ENCODE measurements at regions not wholly inside any gene's neighbourhood (a gene's known extent, or its start where the extent isn't known, plus 50 kb on each side); places are given as distances from the start of the nearest gene placed in this dataset.

GRCh38 chr3:177835008-177835407, 637.7 kb upstream of the TBL1XR1 start (continued):
- TF ChIP-seq HIVEP1 (CRISPR knock-in tag; IDR thresholded peaks at IDR 0.05) (no peak), ZNF282 (IDR thresholded peaks at IDR 0.05; ENCODE audit: partially characterized antibody) (no peak), ZNF576 (CRISPR knock-in tag; IDR thresholded peaks at IDR 0.05) (no peak), DRAP1 (CRISPR knock-in tag; IDR thresholded peaks at IDR 0.05) (no peak), ZZZ3 (CRISPR knock-in tag; IDR thresholded peaks at IDR 0.05; ENCODE audit: borderline replicate concordance) (no peak), ZNF253 (CRISPR knock-in tag; IDR thresholded peaks at IDR 0.05; ENCODE audit: borderline replicate concordance) (no peak)

- FAIRE-seq: no peak
- no peak for ATAC-seq
- intact Hi-C loops (cut with micrococcal nuclease; ENCODE audit: unreplicated experiment): no loop called here
- H4K20me1 ChIP-seq (ENCODE audit: insufficient read depth, low read length): no peaks in the 10 kb centered on the region
- DNase-seq (ENCODE audit: low spot score): no peak
- H3K4me3 ChIP-seq (replicated peaks in 1 of 3; ENCODE audit: insufficient read depth in 1 of 3, low read depth in 2 of 3, low read length in 3 of 3): no peak overlapping the region
- no peaks in the 10 kb centered on the region for H3K79me2 ChIP-seq (ENCODE audit: insufficient read depth, low read length)
- H3K27me3 ChIP-seq (ENCODE audit: control insufficient read depth in 1 of 2, insufficient read depth in 2 of 2, low read length in 2 of 2): no peaks in the 10 kb centered on the region
- in situ Hi-C loops (cut with HindIII; ENCODE audit: extremely low pct_ligation_motif_present, low pct_unique_long_range_greater_than_20kb): no loop called here
- ChIA-PET CTCF (ENCODE audit: low intra/inter-chr PET ratio, low total read pairs) (no interaction called here), POLR2A (no interaction called here)
- peaks cover 23% of the 10 kb centered on the region for H3K4me1 ChIP-seq (ENCODE audit: insufficient read depth, low read length)
- H3K27ac ChIP-seq (ENCODE audit: extremely low read length, insufficient read depth, low read length): no peak overlapping the region
- H3K9ac ChIP-seq (ENCODE audit: insufficient read depth, low read depth, low read length): no peak overlapping the region
- TF ChIP-seq ARNT (IDR thresholded peaks at IDR 0.05) (no peak), PCBP2 (optimal IDR thresholded peaks at IDR 0.05; ENCODE audit: low read depth, low read length, poor library complexity, severe bottlenecking) (no peak), PRMT3 (CRISPR knock-in tag; IDR thresholded peaks at IDR 0.05; ENCODE audit: borderline replicate concordance, low read depth) (no peak), PLRG1 (conservative IDR thresholded peaks at IDR 0.05) (no peak), RNF2 (conservative IDR thresholded peaks at IDR 0.05; ENCODE audit: low read depth) (no peak), SMARCE1 (IDR thresholded peaks at IDR 0.05; ENCODE audit: borderline replicate concordance) (no peak), BCL6 (CRISPR knock-in tag; IDR thresholded peaks at IDR 0.05) (no peak), ZNF740 (CRISPR knock-in tag; IDR thresholded peaks at IDR 0.05) (no peak), ZNF484 (CRISPR knock-in tag; IDR thresholded peaks at IDR 0.05; ENCODE audit: borderline replicate concordance, low read depth) (no peak), MTF1 (CRISPR knock-in tag; IDR thresholded peaks at IDR 0.05) (no peak), FOXO4 (CRISPR knock-in tag; conservative IDR thresholded peaks at IDR 0.05) (no peak), GFI1 (CRISPR knock-in tag; IDR thresholded peaks at IDR 0.05; ENCODE audit: borderline replicate concordance) (no peak), GPN1 (CRISPR knock-in tag; IDR thresholded peaks at IDR 0.05; ENCODE audit: borderline replicate concordance) (no peak)
- BruUV-seq (replicated peaks): no TSS peak
- H3K4me2 ChIP-seq (ENCODE audit: low read depth, low read length): no peak overlapping the region
- H2AFZ ChIP-seq (ENCODE audit: low read length): no peak overlapping the region
- 100% methylated on average over 1 of the region's 1 CpG for WGBS (ENCODE audit: low lambda C conversion rate)
- no peaks in the 10 kb centered on the region for H3K36me3 ChIP-seq (replicated peaks in 1 of 2; ENCODE audit: control insufficient read depth in 1 of 2, insufficient read depth in 2 of 2, low read length in 2 of 2)
- H3K9me3 ChIP-seq (ENCODE audit: low read length): no peaks in the 10 kb centered on the region
These were observed 638.6 kb upstream of the TBL1XR1 start for GRCh38 chr3:177835917-177836316.
